ENCODE measurements at regions not wholly inside any gene's neighbourhood (a gene's known extent, or its start where the extent isn't known, plus 50 kb on each side); places are given as distances from the start of the nearest gene placed in this dataset.

GRCh38 chr5:143758015-143758414 lies 53.9 kb upstream of the HMHB1 start:
- TF ChIP-seq CTCF (conservative IDR thresholded peaks at IDR 0.05) (no peak), EZH2 (IDR thresholded peaks at IDR 0.05; ENCODE audit: low read depth) (no peak)

Measured in PC-9 (cell line).